ENCODE measurements at regions not wholly inside any gene's neighbourhood (a gene's known extent, or its start where the extent isn't known, plus 50 kb on each side); places are given as distances from the start of the nearest gene placed in this dataset.

GRCh38 chr22:47808886-47809620 lies 1046.6 kb downstream of the TBC1D22A start:
- DNase-seq (no peak), ATAC-seq (ENCODE audit: low read depth) (no peak)
- Mint-ChIP-seq H3K27me3 (peaks cover 9% of the 10 kb centered on the region), H3K9me3 (ENCODE audit: insufficient read depth) (no peaks in the 10 kb centered on the region), H3K4me1 (no peaks in the 10 kb centered on the region), H3K27ac (no peak overlapping the region), H3K4me3 (no peak overlapping the region)
- Histone ChIP-seq H3K27me3 (replicated peaks in 1 of 4; ENCODE audit: control extremely low read depth in 1 of 4, control insufficient read depth in 3 of 4, insufficient read depth in 4 of 4, low read length in 3 of 4) (peaks cover 0 to 20% (median 0%) of the 10 kb centered on the region in 4 experiments), H3K9me3 (ENCODE audit: control extremely low read depth in 1 of 3, control insufficient read depth in 2 of 3, insufficient read depth in 1 of 3, low read length in 2 of 3) (peaks cover 0 to 31% (median 0%) of the 10 kb centered on the region in 3 donors), H2AFZ (ENCODE audit: insufficient read depth, low read depth, low read length, poor library complexity, severe bottlenecking) (no peak overlapping the region), H3K79me2 (ENCODE audit: control insufficient read depth, insufficient read depth, low read length) (no peaks in the 10 kb centered on the region), H3K4me1 (ENCODE audit: control insufficient read depth in 2 of 2, insufficient read depth in 2 of 2, low read length in 2 of 2) (no peaks in the 10 kb centered on the region), H3K4me3 (ENCODE audit: control extremely low read depth in 1 of 5, extremely low read depth in 1 of 5, insufficient read depth in 1 of 5, low read depth in 2 of 5, low read length in 4 of 5) (no peak overlapping the region), H3K9ac (ENCODE audit: low read length) (no peak overlapping the region), H3K36me3 (replicated peaks in 1 of 2; ENCODE audit: control extremely low read depth in 1 of 2, control insufficient read depth in 1 of 2, extremely low read depth in 1 of 2, insufficient read depth in 2 of 2, low read length in 1 of 2) (no peaks in the 10 kb centered on the region), H3K27ac (ENCODE audit: low read length in 2 of 2) (no peak overlapping the region), H3K4me2 (replicated peaks; ENCODE audit: low read depth, low read length, poor library complexity, severe bottlenecking) (no peak overlapping the region), H4K20me1 (ENCODE audit: control insufficient read depth, insufficient read depth, low read length, poor library complexity, severe bottlenecking) (no peaks in the 10 kb centered on the region)
- WGBS (ENCODE audit: insufficient coverage), result 93% methylated on average over 10 of the region's 10 CpGs
- intact Hi-C loops (cut with micrococcal nuclease), result no loop called here
- POLR2A ChIA-PET, result no interaction called here
- TF ChIP-seq CTCF (IDR thresholded peaks at IDR 0.05) (no peak), EZH2 (IDR thresholded peaks at IDR 0.05; ENCODE audit: borderline replicate concordance, insufficient read depth, low read depth, low read length, poor library complexity, severe bottlenecking) (no peak)
- CTCF ChIA-PET, result no interaction called here

GRCh38 chr22:47808236-47808635 lies 1045.8 kb downstream of the TBC1D22A start:
- Mint-ChIP-seq H3K27ac (no peak overlapping the region), H3K4me1 (no peaks in the 10 kb centered on the region), H3K9me3 (ENCODE audit: insufficient read depth) (no peaks in the 10 kb centered on the region), H3K27me3 (peaks cover 9% of the 10 kb centered on the region), H3K4me3 (no peak overlapping the region)
- H3K4me2 ChIP-seq (replicated peaks; ENCODE audit: low read depth, low read length, poor library complexity, severe bottlenecking), result no peak overlapping the region
- no peaks in the 10 kb centered on the region for H4K20me1 ChIP-seq (ENCODE audit: control insufficient read depth, insufficient read depth, low read length, poor library complexity, severe bottlenecking)
- intact Hi-C loops (cut with micrococcal nuclease), result no loop called here
- no peak for ATAC-seq (ENCODE audit: low read depth)
- no peak overlapping the region for H3K9ac ChIP-seq (ENCODE audit: low read length)
- peaks cover 0 to 20% (median 0%) of the 10 kb centered on the region in 4 experiments for H3K27me3 ChIP-seq (replicated peaks in 1 of 4; ENCODE audit: control extremely low read depth in 1 of 4, control insufficient read depth in 3 of 4, insufficient read depth in 4 of 4, low read length in 3 of 4)
- TF ChIP-seq EZH2 (IDR thresholded peaks at IDR 0.05; ENCODE audit: borderline replicate concordance, insufficient read depth, low read depth, low read length, poor library complexity, severe bottlenecking), result no peak
- no peak for TF ChIP-seq CTCF (IDR thresholded peaks at IDR 0.05)
- H3K79me2 ChIP-seq (ENCODE audit: control insufficient read depth, insufficient read depth, low read length), result no peaks in the 10 kb centered on the region
- H3K4me1 ChIP-seq (ENCODE audit: control insufficient read depth in 2 of 2, insufficient read depth in 2 of 2, low read length in 2 of 2), result no peaks in the 10 kb centered on the region
- DNase-seq, result no peak
- no peaks in the 10 kb centered on the region for H3K36me3 ChIP-seq (replicated peaks in 1 of 2; ENCODE audit: control extremely low read depth in 1 of 2, control insufficient read depth in 1 of 2, extremely low read depth in 1 of 2, insufficient read depth in 2 of 2, low read length in 1 of 2)
- H2AFZ ChIP-seq (ENCODE audit: insufficient read depth, low read depth, low read length, poor library complexity, severe bottlenecking), result no peak overlapping the region
- H3K4me3 ChIP-seq (ENCODE audit: control extremely low read depth in 1 of 5, extremely low read depth in 1 of 5, insufficient read depth in 1 of 5, low read depth in 2 of 5, low read length in 4 of 5), result no peak overlapping the region
- ChIA-PET POLR2A (no interaction called here), CTCF (no interaction called here)
- no peak overlapping the region for H3K27ac ChIP-seq (ENCODE audit: low read length in 2 of 2)
- peaks cover 0 to 31% (median 0%) of the 10 kb centered on the region in 3 donors for H3K9me3 ChIP-seq (ENCODE audit: control extremely low read depth in 1 of 3, control insufficient read depth in 2 of 3, insufficient read depth in 1 of 3, low read length in 2 of 3)
- WGBS (ENCODE audit: insufficient coverage), result 61% methylated on average over 6 of the region's 6 CpGs
